IPS-NIHi7 (cell line): ENCODE measurements at regions not wholly inside any gene's neighbourhood (a gene's known extent, or its start where the extent isn't known, plus 50 kb on each side); places are given as distances from the start of the nearest gene placed in this dataset.

ENCODE experiments used
- DNase-seq: peaks from one replicate; pipeline ENCODE4 v3.0.0; 2012; ENCODE audit warnings: mixed read lengths; ENCODE audit errors: extremely low spot score

- no peak for DNase-seq
These were observed 142.1 kb downstream of the MED10 start for GRCh38 chr5:6236170-6236793.

GRCh38 chr5:6235726-6236125 is 142.6 kb downstream of the MED10 start:
- DNase-seq, result no peak

- DNase-seq, result no peak
These were observed 149.8 kb downstream of the MED10 start for GRCh38 chr5:6228257-6229250.

DNA sequence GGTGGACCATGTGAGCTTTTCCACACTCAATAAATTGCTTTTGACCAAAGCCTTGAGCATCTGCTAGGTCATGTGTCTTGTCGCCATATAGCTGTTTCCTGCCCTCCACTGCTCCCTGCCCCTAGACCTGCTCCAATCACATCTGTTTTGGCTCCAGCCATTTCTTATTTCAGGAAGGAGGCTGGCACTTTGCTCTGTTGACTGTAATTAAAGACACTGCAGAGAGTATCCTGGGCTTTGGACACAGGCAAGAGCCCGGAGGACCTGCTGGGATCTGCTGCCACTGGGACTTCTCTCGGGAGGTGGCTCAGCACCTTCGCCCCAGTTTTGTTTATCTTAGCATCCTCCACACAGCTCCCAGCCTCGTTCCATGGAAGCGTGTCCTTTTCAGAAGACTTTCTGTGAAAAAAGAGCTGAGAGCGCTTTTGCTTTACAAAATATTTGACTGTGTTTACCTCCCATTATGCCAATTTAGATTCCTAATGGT is 153.2 kb downstream of the MED10 start:
- DNase-seq, result no peak

- no peak for DNase-seq
These were observed 153.9 kb downstream of the MED10 start for GRCh38 chr5:6224406-6224805.

DNA sequence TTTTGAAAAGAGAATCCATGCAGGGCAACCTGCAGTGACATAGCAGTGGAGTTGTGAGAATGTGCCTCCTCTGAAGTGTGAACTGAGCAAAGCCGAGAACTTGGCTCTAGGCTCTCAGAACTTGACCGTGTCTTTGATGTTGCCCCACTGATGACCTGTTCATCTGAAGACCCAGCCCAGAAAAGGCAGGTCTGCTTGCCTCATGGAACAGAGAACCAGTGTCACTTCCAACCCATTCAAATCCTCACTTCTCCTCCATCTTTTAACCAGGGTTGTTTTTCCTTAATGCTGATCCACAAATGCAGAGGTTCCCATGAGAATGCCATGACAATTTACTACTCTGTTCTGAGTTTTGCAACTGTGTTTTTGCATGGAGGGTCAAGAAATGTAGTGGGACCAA is 155.4 kb downstream of the MED10 start:
- DNase-seq, result no peak

DNA sequence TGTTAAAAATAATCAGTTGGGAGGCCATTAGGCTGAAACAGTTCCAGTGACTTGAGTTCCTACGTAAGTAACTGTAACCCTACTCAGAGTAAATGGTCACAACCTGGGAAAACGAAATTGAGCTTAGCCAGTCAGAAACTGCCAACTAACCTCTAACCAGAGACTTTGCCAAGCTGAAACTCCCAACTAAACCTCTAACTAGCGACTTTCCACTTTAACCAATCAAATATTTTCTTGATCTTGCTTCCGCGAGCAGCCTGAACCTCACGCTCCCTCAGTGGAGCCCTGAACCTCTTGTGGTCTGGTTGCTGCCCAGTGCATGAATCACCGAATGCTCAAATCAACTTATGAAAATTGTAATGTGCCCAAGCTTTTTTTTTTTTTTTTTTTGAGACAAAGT is 156.2 kb downstream of the MED10 start:
- DNase-seq, result no peak

DNA sequence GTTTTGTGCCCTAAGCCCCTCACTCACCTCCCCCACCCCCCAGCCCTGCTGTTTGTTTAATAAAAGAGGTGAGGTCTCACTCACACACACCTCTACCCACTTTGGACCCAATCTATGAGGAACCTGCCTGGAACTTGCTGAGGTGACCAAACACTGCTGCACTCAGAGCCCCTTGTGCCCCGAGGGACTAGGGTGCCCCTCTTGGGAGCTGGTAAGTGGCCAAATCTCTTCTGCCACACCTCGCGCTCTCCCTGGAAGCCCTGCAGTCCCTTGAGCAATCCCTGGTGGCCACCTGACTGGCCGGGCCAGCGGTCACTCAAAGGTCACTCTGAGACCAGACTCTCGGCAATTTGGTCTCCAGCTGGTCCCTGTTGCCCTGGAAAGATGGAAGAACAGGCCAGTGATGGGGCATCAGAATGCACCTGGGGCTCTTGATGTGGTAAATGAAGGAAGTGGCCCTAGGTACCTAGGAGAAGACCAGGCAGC is 157.2 kb downstream of the MED10 start:
- no peak for DNase-seq

DNA sequence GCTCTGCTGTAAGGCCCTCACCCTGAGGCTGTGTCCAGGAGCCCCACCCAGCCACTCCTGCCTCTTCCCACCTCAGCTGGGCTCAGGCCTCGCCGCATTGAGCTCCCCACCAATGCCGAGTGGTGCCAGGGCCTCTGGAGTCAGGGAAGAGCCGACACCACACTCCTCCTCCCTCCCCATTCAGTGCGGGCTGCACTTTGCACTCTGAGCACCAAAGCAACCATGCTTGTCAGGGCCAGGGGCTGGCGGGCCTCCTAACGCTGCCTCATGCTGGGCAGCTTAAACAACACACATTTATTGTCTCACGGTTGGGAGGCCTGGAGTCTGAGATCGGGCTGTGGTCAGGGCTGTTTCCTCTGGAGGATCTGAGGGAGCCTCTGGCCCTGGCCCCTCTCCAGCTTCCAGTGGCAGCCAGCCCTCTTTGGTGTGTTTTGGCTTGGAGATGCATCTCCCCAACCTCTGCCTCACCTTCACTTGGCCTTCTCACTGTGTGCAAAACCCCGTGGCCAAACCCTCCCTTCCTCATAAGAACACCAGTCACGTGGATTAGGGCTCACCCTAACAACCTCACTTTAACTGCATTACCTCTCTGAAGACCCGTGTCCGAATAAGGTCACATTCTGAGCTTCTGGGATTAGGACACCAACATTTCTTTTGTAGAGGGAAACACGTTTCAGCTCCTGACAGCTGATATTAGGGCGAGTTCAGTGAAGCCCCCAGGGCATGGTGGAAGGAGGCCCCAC is 157.8 kb downstream of the MED10 start:
- no peak for DNase-seq

DNA sequence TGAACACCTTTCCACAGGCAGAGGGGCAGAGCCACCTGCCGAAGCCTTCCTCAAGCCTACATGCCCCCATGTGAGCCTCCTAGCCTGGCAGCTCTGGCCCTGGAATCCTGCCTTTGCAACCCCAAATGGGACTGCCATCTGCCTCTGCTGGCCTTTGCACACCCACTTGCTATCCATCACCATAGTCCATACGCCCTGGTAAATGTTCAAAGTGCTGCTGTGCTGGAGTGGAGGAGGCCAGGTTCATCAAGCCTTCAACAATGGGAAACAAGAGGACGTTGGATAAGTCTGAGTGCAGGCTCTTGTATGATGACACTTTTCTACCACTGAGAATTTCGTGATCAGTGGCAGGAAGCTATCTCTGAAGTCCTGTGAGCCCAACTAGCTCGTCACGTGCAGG is 159.8 kb downstream of the MED10 start:
- no peak for DNase-seq

- no peak for DNase-seq
These were observed 160.2 kb downstream of the MED10 start for GRCh38 chr5:6218116-6218515.

GRCh38 chr5:6216471-6217075 is 161.8 kb downstream of the MED10 start:
- no peak for DNase-seq

GRCh38 chr5:6215891-6216290 is 162.5 kb downstream of the MED10 start:
- DNase-seq, result no peak

DNA sequence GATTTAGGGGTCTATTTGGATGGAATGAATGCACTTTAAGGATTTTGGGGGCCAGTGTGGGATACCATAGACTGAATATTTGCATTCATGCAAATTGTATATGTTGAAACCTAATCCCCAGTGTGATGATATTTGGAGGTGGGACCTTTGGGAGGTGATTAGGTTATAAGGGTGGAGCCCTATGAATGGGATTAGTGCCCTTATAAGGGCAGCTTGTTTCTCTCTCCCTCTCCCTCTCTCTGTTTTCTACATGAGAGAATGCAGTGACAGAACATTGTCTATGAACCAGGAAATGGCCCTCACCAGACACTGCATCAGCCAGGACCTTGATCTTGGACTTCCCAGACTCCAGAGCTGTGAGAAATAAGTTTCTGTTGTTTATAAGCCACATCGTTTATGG is 166.1 kb downstream of the MED10 start:
- no peak for DNase-seq

GRCh38 chr5:6206501-6206900 is 171.8 kb downstream of the MED10 start:
- DNase-seq, result no peak

GRCh38 chr5:6202968-6203365 is 175.4 kb downstream of the MED10 start:
- DNase-seq, result no peak

GRCh38 chr5:6202149-6202967 is 176.0 kb downstream of the MED10 start:
- DNase-seq, result peak; percentile 75

DNA sequence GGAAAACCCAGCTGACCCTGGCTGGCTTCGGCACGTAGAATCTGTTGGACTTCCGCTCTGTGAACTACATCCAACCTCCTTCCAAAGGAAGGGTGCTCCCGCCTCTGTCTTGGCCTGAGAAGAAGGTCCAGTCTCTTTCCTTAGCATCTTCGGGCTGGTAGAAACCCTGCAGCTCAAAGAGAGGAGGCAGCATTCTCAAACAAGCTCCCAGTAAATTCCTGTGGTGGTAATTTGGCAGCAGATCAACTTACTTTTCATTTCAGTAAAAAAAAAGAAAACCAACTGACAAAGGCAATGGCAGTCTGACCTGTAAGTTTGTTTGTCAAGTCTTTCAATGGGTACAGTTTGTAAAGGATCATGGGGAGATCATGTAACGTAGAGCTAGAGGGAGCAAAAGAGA is 176.7 kb downstream of the MED10 start:
- DNase-seq, result no peak

GRCh38 chr5:6198531-6198930 is 179.8 kb downstream of the MED10 start:
- DNase-seq, result no peak

DNA sequence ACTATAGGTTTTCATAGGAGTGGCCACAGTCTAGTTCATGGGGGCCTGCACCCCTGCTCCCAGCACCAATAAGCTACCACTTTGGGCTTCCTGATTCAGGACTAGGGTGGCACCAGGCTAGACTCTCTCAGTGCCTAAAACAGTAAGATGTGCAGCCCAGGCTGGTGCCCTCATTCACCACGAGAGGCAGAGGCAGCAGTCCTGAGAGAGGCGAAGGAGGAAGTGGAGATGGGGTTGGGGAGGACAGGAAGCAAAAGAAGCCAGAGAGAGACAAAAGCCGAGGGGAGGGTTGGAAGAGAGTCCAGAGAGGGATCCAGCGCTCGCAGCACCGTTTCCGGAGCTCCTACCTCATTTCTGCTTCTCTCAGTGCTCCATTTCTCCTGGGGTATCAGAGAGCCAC is 180.9 kb downstream of the MED10 start:
- DNase-seq, result no peak
